Left lung (tissue), 4 donors: ENCODE measurements at regions not wholly inside any gene's neighbourhood (a gene's known extent, or its start where the extent isn't known, plus 50 kb on each side); places are given as distances from the start of the nearest gene placed in this dataset.
A peak's percentile ranks its signal among the peaks of the same experiment; 100 is the strongest.

Source experiments
- ATAC-seq: fragments of 200-7000 bp; cut with Tn5 transposase; one replicate; pipeline ENCODE4 v1.9.1; 2020; ENCODE audit warnings: moderate library complexity
- DNase-seq, 4 donors: peaks; one replicate each; pipeline ENCODE4 v3.0.0-alpha.2; 2013 to 2020
- H3K27ac ChIP-seq, 2 donors: fragments of 200-600 bp; sonication (generic) in 1 of 2; one replicate each; pipeline versions ENCODE4 v1.5.0 to v1.8.0; 2020 to 2021
- H3K27me3 ChIP-seq, 2 donors: fragments of 200-600 bp; sonication (generic) in 1 of 2; one replicate each; pipeline versions ENCODE4 v1.5.0 to v1.8.0; 2020 to 2021
- H3K36me3 ChIP-seq, 2 donors: fragments of 200-600 bp; sonication (generic) in 1 of 2; one replicate each; pipeline versions ENCODE4 v1.5.0 to v1.8.0; 2020 to 2021
- H3K4me1 ChIP-seq, 2 donors: fragments of 200-600 bp; one replicate each; pipeline ENCODE4 v1.8.0; 2021
- H3K4me3 ChIP-seq, 2 donors: fragments of 200-600 bp; sonication (generic) in 1 of 2; one replicate each; pipeline versions ENCODE4 v1.5.0 to v1.8.0; 2020 to 2021; ENCODE audit warnings: mild to moderate bottlenecking in 1 of 2
- H3K9me3 ChIP-seq, 2 donors: fragments of 200-600 bp; sonication (generic) in 1 of 2; one replicate each; pipeline versions ENCODE4 v1.5.0 to v1.8.0; 2020 to 2021
- CTCF ChIP-seq, 2 donors: fragments of 200-600 bp; sonication (generic) in 1 of 2; IDR thresholded peaks; one replicate each; pipeline versions ENCODE4 v1.5.0 to v1.8.0; 2021; ENCODE audit warnings: antibody characterized with exemption in 2 of 2
- intact Hi-C, 2 donors: fragments of 100-400 bp; cut with DNase I; formaldehyde crosslinking; loops; one replicate each; pipeline versions ENCODE4 v1.11.2 to v1.14.2; 2022
- donor health status: DM: no; HTN: yes; CAD: no.
- donor health status: DM: no; HTN: no; CAD: no.

GRCh38 chr12:112607427-112607826 is 184.1 kb upstream of the RPH3A start:
- no peak overlapping the region for H3K27ac ChIP-seq
- TF ChIP-seq CTCF (IDR thresholded peaks at IDR 0.05): no peak
- intact Hi-C loops: no loop called here
- DNase-seq: peak in 1 of 4 donors; percentile 19
- H3K4me3 ChIP-seq: no peak overlapping the region
- H3K36me3 ChIP-seq: no peaks in the 10 kb centered on the region
- H3K27me3 ChIP-seq: peaks cover 0 to 16% of the 10 kb centered on the region in 2 donors
- H3K9me3 ChIP-seq: no peaks in the 10 kb centered on the region
- ATAC-seq: peak; percentile 89
- peaks cover 2 to 8% of the 10 kb centered on the region in 2 donors for H3K4me1 ChIP-seq

GRCh38 chr12:112611908-112612307 is 179.6 kb upstream of the RPH3A start:
- Histone ChIP-seq H3K4me1 (peaks cover 2 to 8% of the 10 kb centered on the region in 2 donors), H3K9me3 (no peaks in the 10 kb centered on the region), H3K4me3 (no peak overlapping the region), H3K27ac (no peak overlapping the region), H3K36me3 (no peaks in the 10 kb centered on the region), H3K27me3 (peaks cover 0 to 36% of the 10 kb centered on the region in 2 donors)
- TF ChIP-seq CTCF (IDR thresholded peaks at IDR 0.05): no peak
- intact Hi-C loops: no loop called here
- ATAC-seq: no peak
- no peak for DNase-seq

- DNase-seq (no peak), ATAC-seq (no peak)
- intact Hi-C loops: no loop called here
- Histone ChIP-seq H3K27me3 (peaks cover 0 to 27% of the 10 kb centered on the region in 2 donors), H3K27ac (no peak overlapping the region), H3K36me3 (no peaks in the 10 kb centered on the region), H3K9me3 (no peaks in the 10 kb centered on the region), H3K4me3 (no peak overlapping the region), H3K4me1 (no peaks in the 10 kb centered on the region)
- no peak for TF ChIP-seq CTCF (IDR thresholded peaks at IDR 0.05)
Observed at GRCh38 chr12:112615196-112615595, 176.4 kb upstream of the RPH3A start.

- DNase-seq: no peak
- Histone ChIP-seq H3K27me3 (peaks cover 0 to 26% of the 10 kb centered on the region in 2 donors), H3K27ac (no peak overlapping the region), H3K36me3 (no peaks in the 10 kb centered on the region), H3K4me3 (no peak overlapping the region), H3K4me1 (no peaks in the 10 kb centered on the region), H3K9me3 (no peaks in the 10 kb centered on the region)
- TF ChIP-seq CTCF (IDR thresholded peaks at IDR 0.05): no peak
- ATAC-seq: no peak
- intact Hi-C loops: no loop called here
Observed at GRCh38 chr12:112616469-112617152, 174.9 kb upstream of the RPH3A start.

GRCh38 chr12:112617153-112617505 is 174.4 kb upstream of the RPH3A start:
- ATAC-seq (no peak), DNase-seq (no peak)
- H3K4me3 ChIP-seq: no peak overlapping the region
- peaks cover 0 to 26% of the 10 kb centered on the region in 2 donors for H3K27me3 ChIP-seq
- intact Hi-C loops: no loop called here
- no peaks in the 10 kb centered on the region for H3K4me1 ChIP-seq
- H3K9me3 ChIP-seq: no peaks in the 10 kb centered on the region
- H3K27ac ChIP-seq: no peak overlapping the region
- H3K36me3 ChIP-seq: no peaks in the 10 kb centered on the region
- no peak for TF ChIP-seq CTCF (IDR thresholded peaks at IDR 0.05)
